ENCODE measurements at regions not wholly inside any gene's neighbourhood (a gene's known extent, or its start where the extent isn't known, plus 50 kb on each side); places are given as distances from the start of the nearest gene placed in this dataset.
"Not testable (repeated sequence)": the region's sequence is repeated elsewhere in the genome, so short reads cannot be mapped to it uniquely, and the experiment has no call there.

DNA sequence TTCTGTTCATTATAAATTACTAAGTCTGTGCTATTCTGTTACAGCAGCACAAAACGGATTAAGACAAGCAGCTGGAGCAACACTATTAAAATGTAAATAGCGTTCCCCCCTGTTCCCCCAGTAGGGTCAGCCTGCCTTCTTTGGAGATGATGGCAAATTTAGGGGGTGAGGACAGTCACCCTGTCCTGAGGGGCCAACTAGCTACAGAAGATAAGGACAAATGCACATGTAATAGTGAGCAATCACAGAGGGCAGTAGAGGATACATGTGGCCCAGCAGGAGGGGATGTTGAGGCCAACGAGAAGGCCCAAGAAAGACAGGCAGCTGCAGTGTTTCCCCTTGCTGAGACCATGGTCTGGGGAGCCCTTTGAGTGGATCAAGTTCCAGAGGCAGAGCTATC is 266.7 kb upstream of the CDYL start:
- no peak for DNase-seq

DNA sequence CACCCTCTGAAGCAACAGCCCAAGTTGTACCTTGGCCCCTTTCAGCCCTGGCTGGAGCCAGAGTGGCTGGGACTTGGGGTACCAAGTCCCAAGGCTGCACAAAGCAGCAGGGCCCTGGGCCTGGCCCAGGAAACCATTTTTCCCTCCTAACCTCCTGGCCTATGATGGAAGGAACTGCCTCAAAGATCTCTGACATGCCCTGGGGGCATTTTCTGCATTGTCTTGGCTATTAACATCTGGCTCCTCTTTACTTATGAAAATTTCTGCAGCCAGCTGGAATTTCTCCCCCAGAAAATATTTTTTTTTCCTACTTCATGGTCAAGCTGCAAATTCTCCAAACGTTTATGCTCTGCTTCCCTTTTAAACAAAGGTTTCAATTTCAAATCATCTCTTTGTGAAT is 269.4 kb upstream of the CDYL start:
- no peak for DNase-seq

DNA sequence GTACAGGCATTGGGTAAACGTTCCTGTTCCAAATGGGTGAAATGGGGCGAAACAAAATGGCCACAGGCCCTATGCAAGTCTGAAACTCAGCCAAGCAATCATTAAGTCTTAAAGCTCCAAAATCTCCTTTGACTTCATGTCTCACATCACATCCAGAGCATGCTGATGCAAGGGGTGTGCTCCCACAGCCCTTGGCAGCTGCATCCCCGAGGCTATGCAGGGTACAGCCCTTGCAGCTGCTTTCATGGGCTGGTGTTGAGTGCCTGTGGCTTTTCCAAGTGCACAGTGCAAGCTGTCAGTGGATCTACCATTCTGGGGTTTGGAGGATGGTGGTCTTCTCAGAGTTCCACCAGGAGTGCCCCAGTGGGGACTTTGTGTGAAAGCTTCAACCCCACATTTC is 270.0 kb upstream of the CDYL start:
- no peak for DNase-seq

DNA sequence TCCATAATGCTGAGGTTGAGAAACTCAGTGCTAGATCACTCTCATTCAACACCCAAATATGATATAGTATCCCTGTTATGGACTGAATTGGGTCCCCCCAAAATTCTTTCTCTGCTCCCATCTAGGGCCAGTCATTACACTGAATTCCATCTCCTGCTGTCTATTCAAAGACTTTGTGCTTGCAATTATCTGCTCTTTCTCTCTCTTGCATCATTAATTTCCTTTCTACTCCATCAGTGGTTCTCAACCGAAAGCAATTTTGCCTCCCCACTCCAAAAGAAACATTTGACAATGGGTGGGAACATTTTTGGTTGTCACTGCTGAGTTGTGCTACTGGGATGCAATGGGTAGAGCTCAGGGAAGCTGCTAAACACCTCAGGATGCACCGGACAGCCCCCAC is 271.5 kb upstream of the CDYL start:
- DNase-seq: no peak

DNA sequence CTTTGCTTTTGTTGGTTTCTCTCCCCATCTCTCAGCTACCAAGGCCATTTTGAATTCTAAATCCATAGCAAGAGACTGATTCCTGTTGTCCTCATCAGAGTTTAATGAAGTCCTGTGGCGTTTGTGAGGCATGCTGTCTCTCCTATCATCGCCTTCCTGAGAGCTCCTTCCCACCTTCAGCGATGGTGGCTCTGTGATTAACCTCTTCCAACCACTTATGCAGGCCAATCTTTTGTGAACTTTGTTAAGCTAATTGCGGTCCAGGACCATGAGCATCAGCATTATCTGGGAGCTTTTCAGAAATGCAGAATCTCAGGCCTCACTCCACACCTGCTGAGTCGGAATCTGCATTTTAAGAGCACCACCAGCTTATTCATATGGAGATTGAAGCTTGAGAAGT is 272.5 kb upstream of the CDYL start:
- no peak for DNase-seq

DNA sequence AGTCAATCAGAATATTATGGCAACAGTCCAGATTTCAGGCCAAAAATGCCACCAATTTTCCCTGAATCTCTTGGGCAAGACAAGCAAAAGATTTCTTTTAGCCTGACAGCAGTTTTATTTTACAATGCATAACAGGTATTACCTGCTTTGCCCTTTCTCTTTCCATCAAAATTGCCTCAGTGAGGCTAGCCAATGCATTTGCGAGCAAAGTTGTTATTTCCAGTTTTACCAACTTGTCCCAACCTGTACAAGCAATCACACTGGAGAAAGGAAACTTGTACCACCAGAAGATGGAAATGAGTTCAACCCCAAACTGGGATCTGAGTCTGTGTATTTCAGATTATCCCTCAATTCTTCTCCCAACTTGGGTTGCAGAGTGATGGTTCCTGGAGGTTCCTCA is 279.9 kb upstream of the CDYL start:
- DNase-seq: no peak

DNA sequence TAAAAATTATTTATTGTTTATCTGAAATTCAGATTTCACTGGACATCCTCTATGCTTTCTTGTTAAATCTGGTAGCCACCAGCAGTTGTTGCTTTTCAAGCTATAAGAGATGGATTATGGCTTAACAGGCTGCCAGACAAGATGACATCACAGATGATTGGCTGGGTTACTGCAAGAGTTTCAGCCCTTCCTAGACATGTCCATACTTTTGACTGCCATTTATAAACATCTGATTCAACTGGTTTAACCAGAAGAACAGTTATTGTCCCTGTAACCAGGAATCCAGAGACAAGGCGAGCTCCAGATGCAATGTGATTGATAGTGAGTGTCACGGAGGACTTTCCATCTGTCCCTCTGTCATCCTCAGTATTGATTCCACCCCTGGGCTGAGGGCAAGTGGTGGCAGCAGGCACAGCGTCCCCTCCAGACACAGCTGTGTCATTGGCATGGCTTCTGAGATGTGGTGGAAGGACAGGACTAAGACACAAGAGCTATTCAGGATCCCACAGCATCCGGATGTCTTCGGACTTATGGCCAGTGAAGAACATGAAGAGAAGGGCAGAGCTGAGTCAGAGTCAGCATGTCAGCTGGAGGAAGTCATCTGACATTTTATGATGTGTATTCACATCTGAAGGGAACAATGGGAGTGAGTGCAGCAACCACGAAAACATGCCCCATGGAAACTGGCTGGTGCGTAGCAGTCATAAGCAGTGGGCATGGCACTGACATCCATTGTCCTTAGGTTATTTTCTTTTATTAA is 284.5 kb upstream of the CDYL start:
- no peak for DNase-seq

DNA sequence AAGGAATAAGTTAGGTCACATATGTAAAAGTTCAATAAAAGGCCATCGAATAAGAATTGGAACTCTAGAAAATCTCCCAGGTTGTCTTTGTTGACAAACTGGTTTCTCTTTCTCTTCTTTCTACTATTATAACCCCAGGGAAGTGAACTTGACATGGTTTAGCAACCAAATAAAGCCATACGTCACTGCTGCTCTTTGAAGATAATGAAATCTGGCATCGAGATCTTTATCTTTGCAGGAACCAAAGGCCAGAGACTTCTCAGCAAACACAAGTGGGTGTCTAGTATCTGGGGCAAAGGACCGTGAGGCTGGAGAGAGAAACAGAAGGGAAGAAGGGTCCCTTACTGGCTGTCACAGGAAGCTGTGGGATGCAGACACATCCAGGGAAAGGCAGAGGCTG is 286.7 kb upstream of the CDYL start:
- no peak for DNase-seq

DNA sequence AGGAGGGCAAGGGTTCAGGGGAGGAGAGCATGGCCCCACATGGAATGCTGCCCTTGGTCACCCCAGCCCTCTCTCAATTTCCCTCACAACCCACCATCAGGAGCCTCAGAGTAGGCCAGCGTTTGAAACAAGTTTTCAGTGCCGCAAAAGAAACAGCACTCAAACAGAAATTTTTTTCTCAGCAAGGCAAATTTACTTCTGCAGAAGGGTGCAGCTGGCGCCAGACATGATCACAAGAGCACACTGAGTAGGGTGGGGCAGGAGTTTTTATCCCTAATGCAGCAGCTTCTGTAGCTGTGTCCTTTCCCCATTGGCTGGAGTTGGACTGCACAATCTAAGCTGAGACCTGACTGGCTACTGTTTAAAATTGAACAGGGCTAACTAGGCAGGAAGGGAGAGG is 287.8 kb upstream of the CDYL start:
- DNase-seq: no peak

DNA sequence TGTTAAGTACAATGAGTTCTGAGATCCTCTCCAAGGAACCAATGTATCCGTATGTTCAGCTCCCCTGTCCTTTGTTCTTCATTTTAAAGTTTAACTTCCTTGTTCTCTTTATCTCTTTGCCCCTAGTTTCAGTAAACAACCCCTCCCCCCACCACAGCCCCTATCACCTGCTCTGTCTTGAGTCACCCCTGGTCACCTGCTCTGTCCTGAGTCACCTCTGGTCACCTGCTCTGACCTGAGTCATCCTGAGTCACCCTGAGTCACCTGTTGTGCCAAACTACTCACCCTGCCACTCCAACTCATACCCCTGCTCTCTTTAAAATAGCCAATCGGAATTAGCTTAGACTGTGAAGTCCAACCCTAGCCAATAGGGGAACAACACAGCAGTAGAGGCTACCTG is 288.7 kb upstream of the CDYL start:
- DNase-seq: no peak

DNA sequence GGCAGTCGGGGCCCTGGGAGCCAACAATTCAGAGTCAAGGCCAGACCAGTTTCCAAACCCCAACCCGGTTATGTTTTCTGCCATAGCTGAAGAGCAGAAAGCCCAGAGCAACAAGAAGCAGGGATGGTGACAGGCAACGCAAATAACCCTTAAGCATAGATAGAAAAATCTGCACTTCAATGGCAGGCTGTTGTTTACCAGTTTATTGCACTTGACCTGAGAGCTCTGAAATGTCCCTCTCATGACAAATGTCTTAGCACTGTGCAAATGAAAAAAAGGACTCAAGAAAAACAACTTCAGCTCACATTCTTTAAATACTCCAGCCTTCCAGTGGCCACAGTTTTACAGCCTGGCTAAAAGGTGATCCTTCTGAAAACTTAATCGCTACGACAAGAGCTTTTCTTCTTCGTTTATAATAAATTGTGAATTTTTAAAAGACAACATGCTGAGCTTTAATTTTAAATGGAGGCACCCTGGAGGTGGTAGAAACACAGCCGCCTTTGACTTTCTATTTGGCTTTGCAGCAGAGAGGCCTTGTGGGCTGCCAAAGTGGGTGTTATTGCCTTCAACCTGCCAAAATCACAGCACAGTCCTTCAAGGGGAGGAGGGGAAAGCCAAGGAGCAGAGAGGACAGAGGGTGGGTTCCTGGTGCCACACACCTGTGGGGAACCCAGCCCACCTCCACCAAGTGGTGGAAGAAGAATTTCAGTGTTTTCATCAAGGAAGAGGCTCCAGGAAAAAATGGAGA is 289.5 kb upstream of the CDYL start:
- peak in 3 of 58 donors; percentile 1 to 22 (median 11) for DNase-seq

DNA sequence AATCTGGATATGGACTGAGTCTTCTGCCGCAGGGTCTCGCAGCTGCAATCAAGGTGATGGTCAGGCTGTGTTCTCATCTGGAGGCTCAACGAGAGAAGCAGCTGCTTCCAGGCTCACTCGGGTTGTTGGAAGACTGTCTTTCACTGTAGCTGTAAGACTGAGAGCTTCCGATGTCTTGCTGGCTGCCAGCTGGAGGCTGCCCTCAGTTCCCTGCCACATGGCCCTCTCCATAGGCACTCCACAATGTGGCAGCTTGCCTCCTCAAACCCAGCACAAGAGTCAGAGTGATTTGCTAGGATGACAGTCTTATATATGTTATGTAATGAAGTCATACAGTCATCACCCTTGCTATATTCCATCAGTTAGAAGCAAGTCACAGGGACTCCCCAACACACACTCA is 290.5 kb upstream of the CDYL start:
- DNase-seq: no peak

DNA sequence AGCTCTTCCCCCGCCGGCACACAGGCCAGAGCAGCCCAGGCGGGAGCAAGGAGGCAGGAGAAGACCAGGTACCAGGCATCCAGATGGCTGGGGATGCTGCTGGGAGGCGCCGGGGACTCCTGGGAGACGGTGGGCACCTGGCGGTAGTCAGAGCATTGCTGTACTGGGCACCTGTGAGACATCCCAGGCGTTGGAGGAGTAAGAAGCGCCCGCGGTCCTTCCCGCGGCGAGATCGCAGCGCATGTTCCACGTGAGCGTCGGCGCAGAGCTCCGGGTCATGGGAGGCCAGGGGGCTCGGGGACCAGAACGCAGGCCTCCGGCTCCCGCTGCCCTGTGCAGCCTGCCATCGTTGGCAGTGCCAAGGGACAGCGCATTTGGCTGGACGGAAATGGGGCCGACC is 293.7 kb upstream of the CDYL start:
- DNase-seq: no peak

DNA sequence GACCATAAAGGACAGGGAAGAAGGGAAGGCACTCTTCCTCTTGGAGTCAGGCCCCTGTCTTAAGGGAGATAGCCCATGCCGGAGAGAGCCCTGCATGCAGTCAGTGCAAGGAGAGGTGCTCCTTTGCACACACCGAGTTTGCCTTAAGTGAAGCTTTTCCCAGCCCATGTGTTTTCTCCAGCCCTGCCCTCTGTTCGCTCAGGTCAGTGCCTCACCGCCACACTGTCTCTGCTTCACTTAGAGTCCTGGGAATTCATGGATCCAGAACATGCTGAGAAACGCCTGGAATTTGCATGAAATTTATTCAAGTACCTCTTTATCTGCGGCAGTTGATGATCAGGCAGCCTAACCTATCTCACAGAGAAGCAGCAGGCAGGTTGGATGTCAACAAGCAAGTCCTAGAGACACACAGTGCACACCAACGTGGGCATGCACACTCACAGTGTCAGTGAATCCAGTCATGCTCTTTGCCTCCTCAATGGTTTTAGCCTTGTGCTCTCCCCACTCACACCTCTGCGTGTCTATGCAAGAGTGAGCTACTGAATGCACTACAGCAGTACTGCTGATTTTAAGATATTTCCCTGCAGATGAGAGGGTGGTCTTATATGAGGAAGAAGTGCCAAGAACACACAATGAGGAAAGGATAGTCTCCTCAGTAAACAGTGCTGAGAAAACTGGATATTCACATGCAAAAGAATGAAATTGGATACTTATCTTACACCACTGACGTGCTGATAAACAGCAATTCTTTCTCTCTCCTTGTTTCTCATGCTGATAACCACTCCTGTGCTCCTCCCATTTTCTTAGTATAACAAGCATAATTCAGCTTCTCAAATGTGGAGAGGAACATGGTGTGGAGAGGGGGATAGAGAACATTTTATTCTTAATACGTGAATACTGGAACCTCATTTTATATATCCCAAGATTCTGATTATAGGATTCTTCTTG is 295.1 kb upstream of the CDYL start:
- DNase-seq: no peak

DNA sequence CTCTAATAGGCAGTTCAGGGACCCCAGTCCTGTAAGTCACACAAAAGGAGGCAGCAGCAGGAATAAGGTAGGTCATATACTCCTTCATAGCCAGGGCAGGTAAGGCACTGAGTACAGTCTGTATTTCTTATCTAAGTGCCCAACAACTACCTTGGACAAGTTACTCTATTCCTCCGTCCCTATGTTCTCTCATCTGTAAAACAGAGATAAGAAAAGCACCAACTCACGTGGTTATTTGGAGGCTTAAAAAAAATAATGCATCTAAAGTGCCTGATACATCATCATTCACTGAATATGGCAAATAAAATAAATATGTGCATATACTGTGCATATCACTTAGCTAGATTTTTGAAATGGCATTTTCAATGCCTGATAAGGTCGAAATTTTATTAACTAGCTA is 298.1 kb upstream of the CDYL start:
- no peak for DNase-seq

DNA sequence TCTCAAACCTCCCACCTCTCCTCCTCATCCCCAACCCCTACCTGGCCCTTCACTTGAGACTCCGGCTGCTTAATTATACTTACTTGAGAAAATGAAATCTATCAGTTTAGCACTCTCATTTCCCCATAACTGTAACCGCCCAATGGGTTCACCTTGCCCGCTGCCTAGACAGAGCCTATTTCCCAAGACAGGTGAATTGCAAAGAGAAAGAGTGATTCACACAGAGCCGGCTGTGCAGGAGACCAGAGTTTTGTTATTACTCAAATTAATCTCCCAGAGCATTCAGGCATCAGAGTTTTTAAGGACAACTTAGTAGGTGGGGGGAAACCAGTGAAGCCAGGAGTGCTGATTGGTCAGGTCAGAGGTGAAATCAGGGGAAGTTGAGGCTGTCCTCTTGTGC is 301.4 kb upstream of the CDYL start:
- DNase-seq: no peak

DNA sequence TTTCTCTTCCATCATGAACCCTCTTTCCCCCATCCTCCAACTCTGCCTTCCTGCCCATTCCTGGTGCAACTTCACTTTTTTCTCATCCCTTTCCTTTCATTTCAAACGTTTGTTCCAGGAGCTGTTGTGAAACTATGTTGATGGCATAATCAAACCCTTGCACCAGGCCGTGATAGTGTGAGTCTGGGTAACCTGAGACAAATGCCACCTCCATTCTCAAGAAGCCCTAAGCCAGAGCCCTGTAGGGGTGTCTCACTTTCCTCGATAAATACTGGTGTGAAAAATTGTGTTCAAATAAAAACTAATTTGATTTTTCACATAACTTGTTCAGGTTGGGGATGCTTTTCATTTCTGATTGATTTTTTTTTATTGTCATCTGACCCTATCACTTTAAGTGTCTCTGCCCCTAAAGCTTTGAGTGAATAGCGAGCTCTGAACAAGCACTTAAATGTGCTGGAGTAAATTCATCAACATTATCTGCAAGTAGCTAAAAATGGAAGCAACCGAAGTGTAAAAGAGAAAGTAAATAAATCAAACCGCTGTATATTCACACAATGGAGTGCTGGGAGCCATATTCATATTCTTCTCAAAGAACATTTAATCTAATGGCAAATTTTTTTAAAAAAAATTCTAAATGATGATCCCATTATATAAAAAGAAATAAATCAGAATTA is 303.1 kb upstream of the CDYL start:
- no peak for DNase-seq

DNA sequence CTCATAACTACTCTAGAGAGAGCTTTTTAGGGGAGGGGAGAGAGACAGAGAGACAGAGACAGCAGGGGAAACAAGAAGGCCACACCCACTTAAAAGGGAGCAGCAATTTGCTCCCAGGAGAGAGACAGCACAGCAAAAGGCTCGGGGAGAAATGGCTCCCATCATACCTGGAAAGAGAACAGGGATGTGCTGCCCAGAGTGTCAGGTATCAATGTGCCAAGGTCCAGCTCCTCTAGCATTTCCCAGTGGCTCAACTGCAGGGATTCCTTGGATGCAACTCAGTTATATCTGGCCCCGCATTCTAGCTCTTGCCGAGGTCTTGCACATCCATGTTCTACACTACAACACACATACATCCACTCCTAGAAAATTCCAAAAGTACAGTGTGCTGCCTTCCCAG is 304.0 kb upstream of the CDYL start:
- no peak for DNase-seq

DNA sequence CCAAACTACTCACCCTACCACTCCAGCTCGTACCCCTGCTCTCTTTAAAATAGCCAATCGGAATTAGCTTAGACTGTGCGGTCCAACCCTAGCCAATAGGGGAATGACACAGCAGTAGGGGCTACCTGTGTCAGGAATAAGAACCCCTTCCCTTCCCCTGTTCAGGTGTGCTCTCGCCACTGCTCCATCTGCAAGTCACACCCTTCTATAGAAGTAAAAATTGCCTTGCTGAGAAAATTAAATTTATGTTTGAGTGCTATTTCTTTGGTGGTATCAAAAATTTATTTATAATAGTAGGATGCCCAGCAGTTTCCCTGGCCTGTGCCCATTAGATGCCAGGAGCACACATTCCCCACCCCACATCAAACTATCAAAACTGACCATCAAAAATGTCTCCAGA is 304.7 kb upstream of the CDYL start:
- not testable (repeated sequence) for DNase-seq

DNA sequence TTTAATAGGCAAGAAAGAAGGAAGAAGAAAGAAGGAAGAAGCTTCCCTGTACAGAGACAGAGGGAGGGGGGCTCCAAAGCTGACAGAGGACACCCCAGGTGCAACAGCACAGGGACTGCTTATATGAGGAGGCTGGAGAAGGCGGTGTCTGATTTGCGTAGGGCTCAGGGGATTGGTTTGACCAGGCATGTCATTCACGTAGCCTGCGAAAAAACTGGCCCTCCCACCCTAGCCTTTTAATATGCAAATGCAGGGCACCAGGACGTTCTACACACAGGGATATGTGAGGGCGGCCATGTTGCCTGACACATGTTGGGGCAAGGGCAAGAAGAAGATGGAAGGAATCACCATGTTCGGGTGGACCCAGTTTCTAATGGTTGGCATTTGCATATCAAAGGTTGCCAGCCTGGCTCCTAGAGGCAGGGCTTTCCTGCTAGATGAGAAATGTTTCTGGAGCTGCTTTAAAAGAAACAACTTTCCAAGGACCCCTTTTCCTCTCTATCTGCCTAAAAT is 305.4 kb upstream of the CDYL start:
- DNase-seq: no peak

DNA sequence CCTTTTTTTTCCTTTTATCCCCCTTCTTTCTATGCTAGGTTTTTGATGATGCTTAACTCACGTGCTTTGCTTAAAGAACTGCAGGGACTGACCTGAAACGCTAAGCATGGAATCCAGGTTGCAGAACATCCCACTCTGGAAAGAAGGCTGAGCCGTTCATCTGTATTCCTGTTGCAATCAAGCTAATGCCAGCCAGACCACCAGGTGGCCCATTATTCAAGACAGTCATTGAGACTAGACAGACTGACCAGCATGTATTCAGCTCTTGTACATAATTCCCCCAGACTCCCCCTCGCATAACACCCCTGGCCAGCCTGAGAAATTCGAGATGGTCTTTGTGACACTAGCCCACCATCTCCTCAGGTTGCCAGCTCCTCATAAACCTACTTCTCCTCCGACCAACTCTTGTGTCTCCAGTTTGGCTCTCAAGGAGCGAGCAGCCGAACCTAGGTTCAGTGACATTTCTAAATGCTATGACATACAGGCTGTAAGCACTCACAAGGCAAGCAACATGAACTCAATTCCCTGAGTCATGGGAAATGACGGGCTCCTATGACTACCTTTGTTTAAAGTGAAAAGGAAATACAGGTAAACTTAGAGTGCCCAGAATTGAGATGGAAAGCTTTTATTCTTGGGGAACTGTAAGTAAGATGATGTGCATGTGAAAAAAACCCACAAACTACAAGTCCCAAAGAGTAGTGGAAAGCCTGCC is 309.3 kb upstream of the CDYL start:
- no peak for DNase-seq

Measured in anterior cingulate cortex (tissue), 58 donors.